ENCODE measurements at regions not wholly inside any gene's neighbourhood (a gene's known extent, or its start where the extent isn't known, plus 50 kb on each side); places are given as distances from the start of the nearest gene placed in this dataset.
"Not testable (repeated sequence)": the region's sequence is repeated elsewhere in the genome, so short reads cannot be mapped to it uniquely, and the experiment has no call there.

GRCh38 chr2:67896476-67896875 is 166.3 kb downstream of the C1D start:
- no peaks in the 10 kb centered on the region for H3K36me3 ChIP-seq (ENCODE audit: insufficient read depth, low read length)

GRCh38 chr2:67898595-67898994 is 164.2 kb downstream of the C1D start:
- Histone ChIP-seq H3K4me3 (no peak overlapping the region), H3K9ac (ENCODE audit: insufficient read length) (no peak overlapping the region), H3K9me3 (ENCODE audit: low read depth, low read length) (no peaks in the 10 kb centered on the region), H3K36me3 (ENCODE audit: insufficient read depth, low read length) (no peaks in the 10 kb centered on the region), H3K27ac (no peak overlapping the region)
- no peak for TF ChIP-seq FOXP2 (optimal IDR thresholded peaks at IDR 0.05; ENCODE audit: control extremely low read depth, extremely low read length, insufficient read depth)
- no peak for TF ChIP-seq POLR2AphosphoS5 (IDR thresholded peaks at IDR 0.05; ENCODE audit: borderline replicate concordance, low read depth, low read length)
- no peak for TF ChIP-seq EZH2 (IDR thresholded peaks at IDR 0.05)
- no peak for DNase-seq (ENCODE audit: low read depth, low spot score)

More at GRCh38 chr2:67896476-67896875, 166.3 kb downstream of the C1D start:
- H3K27ac ChIP-seq, result no peak overlapping the region
- no peak for DNase-seq (ENCODE audit: low read depth, low spot score)
- no peak for TF ChIP-seq POLR2AphosphoS5 (IDR thresholded peaks at IDR 0.05; ENCODE audit: borderline replicate concordance, low read depth, low read length)
- no peak for TF ChIP-seq FOXP2 (optimal IDR thresholded peaks at IDR 0.05; ENCODE audit: control extremely low read depth, extremely low read length, insufficient read depth)
- TF ChIP-seq EZH2 (IDR thresholded peaks at IDR 0.05), result no peak
- no peak overlapping the region for H3K9ac ChIP-seq (ENCODE audit: insufficient read length)
- H3K4me3 ChIP-seq, result no peak overlapping the region
- H3K9me3 ChIP-seq (ENCODE audit: low read depth, low read length), result no peaks in the 10 kb centered on the region

GRCh38 chr2:67899187-67899586 is 163.6 kb downstream of the C1D start:
- no peaks in the 10 kb centered on the region for H3K9me3 ChIP-seq (ENCODE audit: low read depth, low read length)
- H3K27ac ChIP-seq, result no peak overlapping the region
- no peak for DNase-seq (ENCODE audit: low read depth, low spot score)
- TF ChIP-seq FOXP2 (optimal IDR thresholded peaks at IDR 0.05; ENCODE audit: control extremely low read depth, extremely low read length, insufficient read depth) (no peak), EZH2 (IDR thresholded peaks at IDR 0.05) (no peak), POLR2AphosphoS5 (IDR thresholded peaks at IDR 0.05; ENCODE audit: borderline replicate concordance, low read depth, low read length) (no peak)
- no peaks in the 10 kb centered on the region for H3K36me3 ChIP-seq (ENCODE audit: insufficient read depth, low read length)
- H3K4me3 ChIP-seq, result no peak overlapping the region
- no peak overlapping the region for H3K9ac ChIP-seq (ENCODE audit: insufficient read length)

- DNase-seq (ENCODE audit: low read depth, low spot score), result no peak
- Histone ChIP-seq H3K9ac (ENCODE audit: insufficient read length) (no peak overlapping the region), H3K27ac (no peak overlapping the region)
Measured at GRCh38 chr2:67900826-67901225, 162.0 kb downstream of the C1D start.

GRCh38 chr2:67904566-67904965 is 158.2 kb downstream of the C1D start:
- Histone ChIP-seq H3K36me3 (ENCODE audit: insufficient read depth, low read length) (no peaks in the 10 kb centered on the region), H3K9ac (ENCODE audit: insufficient read length) (no peak overlapping the region), H3K4me3 (no peak overlapping the region), H3K9me3 (ENCODE audit: low read depth, low read length) (no peaks in the 10 kb centered on the region), H3K27ac (no peak overlapping the region)
- no peak for TF ChIP-seq EZH2 (IDR thresholded peaks at IDR 0.05)
- TF ChIP-seq POLR2AphosphoS5 (IDR thresholded peaks at IDR 0.05; ENCODE audit: borderline replicate concordance, low read depth, low read length), result no peak
- TF ChIP-seq FOXP2 (optimal IDR thresholded peaks at IDR 0.05; ENCODE audit: control extremely low read depth, extremely low read length, insufficient read depth), result no peak
- no peak for DNase-seq (ENCODE audit: low read depth, low spot score)

More at GRCh38 chr2:67900826-67901225, 162.0 kb downstream of the C1D start:
- TF ChIP-seq FOXP2 (optimal IDR thresholded peaks at IDR 0.05; ENCODE audit: control extremely low read depth, extremely low read length, insufficient read depth) (no peak), POLR2AphosphoS5 (IDR thresholded peaks at IDR 0.05; ENCODE audit: borderline replicate concordance, low read depth, low read length) (no peak), EZH2 (IDR thresholded peaks at IDR 0.05) (no peak)
- H3K9me3 ChIP-seq (ENCODE audit: low read depth, low read length), result no peaks in the 10 kb centered on the region
- H3K4me3 ChIP-seq, result no peak overlapping the region
- no peaks in the 10 kb centered on the region for H3K36me3 ChIP-seq (ENCODE audit: insufficient read depth, low read length)

GRCh38 chr2:67904966-67905365 is 157.8 kb downstream of the C1D start:
- no peak for TF ChIP-seq POLR2AphosphoS5 (IDR thresholded peaks at IDR 0.05; ENCODE audit: borderline replicate concordance, low read depth, low read length)
- TF ChIP-seq FOXP2 (optimal IDR thresholded peaks at IDR 0.05; ENCODE audit: control extremely low read depth, extremely low read length, insufficient read depth), result no peak
- TF ChIP-seq EZH2 (IDR thresholded peaks at IDR 0.05), result no peak
- Histone ChIP-seq H3K4me3 (no peak overlapping the region), H3K36me3 (ENCODE audit: insufficient read depth, low read length) (no peaks in the 10 kb centered on the region), H3K9me3 (ENCODE audit: low read depth, low read length) (no peaks in the 10 kb centered on the region), H3K27ac (no peak overlapping the region), H3K9ac (ENCODE audit: insufficient read length) (no peak overlapping the region)
- no peak for DNase-seq (ENCODE audit: low read depth, low spot score)

GRCh38 chr2:67906547-67906946 is 156.3 kb downstream of the C1D start:
- H3K9ac ChIP-seq (ENCODE audit: insufficient read length); H3K36me3 ChIP-seq (ENCODE audit: insufficient read depth, low read length); H3K27ac ChIP-seq: not testable (repeated sequence)

GRCh38 chr2:67917332-67918054 is 145.3 kb downstream of the C1D start:
- TF ChIP-seq FOXP2 (optimal IDR thresholded peaks at IDR 0.05; ENCODE audit: control extremely low read depth, extremely low read length, insufficient read depth) (no peak), EZH2 (IDR thresholded peaks at IDR 0.05) (no peak), POLR2AphosphoS5 (IDR thresholded peaks at IDR 0.05; ENCODE audit: borderline replicate concordance, low read depth, low read length) (no peak)
- H3K9me3 ChIP-seq (ENCODE audit: low read depth, low read length), result no peaks in the 10 kb centered on the region
- no peak overlapping the region for H3K4me3 ChIP-seq
- no peaks in the 10 kb centered on the region for H3K36me3 ChIP-seq (ENCODE audit: insufficient read depth, low read length)
- DNase-seq (ENCODE audit: low read depth, low spot score), result no peak
- no peak overlapping the region for H3K9ac ChIP-seq (ENCODE audit: insufficient read length)
- H3K27ac ChIP-seq, result peak overlapping the region; percentile 57

More at GRCh38 chr2:67906547-67906946, 156.3 kb downstream of the C1D start:
- H3K9me3 ChIP-seq (ENCODE audit: low read depth, low read length); DNase-seq (ENCODE audit: low read depth, low spot score); H3K4me3 ChIP-seq: not testable (repeated sequence)

- no peaks in the 10 kb centered on the region for H3K36me3 ChIP-seq (ENCODE audit: insufficient read depth, low read length)
- H3K9ac ChIP-seq (ENCODE audit: insufficient read length), result no peak overlapping the region
- no peak for TF ChIP-seq FOXP2 (optimal IDR thresholded peaks at IDR 0.05; ENCODE audit: control extremely low read depth, extremely low read length, insufficient read depth)
- TF ChIP-seq POLR2AphosphoS5 (IDR thresholded peaks at IDR 0.05; ENCODE audit: borderline replicate concordance, low read depth, low read length), result no peak
- TF ChIP-seq EZH2 (IDR thresholded peaks at IDR 0.05), result no peak
- no peak overlapping the region for H3K27ac ChIP-seq
- H3K9me3 ChIP-seq (ENCODE audit: low read depth, low read length), result no peaks in the 10 kb centered on the region
- H3K4me3 ChIP-seq, result no peak overlapping the region
- DNase-seq (ENCODE audit: low read depth, low spot score), result no peak
Measured at GRCh38 chr2:67918471-67918870, 144.3 kb downstream of the C1D start.

Measured in SK-N-MC (cell line).